ENCODE measurements at regions not wholly inside any gene's neighbourhood (a gene's known extent, or its start where the extent isn't known, plus 50 kb on each side); places are given as distances from the start of the nearest gene placed in this dataset.
"Not testable (repeated sequence)": the region's sequence is repeated elsewhere in the genome, so short reads cannot be mapped to it uniquely, and the experiment has no call there.

GRCh38 chr14:65846196-65846868, 433.8 kb downstream of the FUT8 start:
- TF ChIP-seq CSDC2 (CRISPR knock-in tag; IDR thresholded peaks at IDR 0.05) (no peak), SNAI2 (CRISPR knock-in tag; IDR thresholded peaks at IDR 0.05) (no peak), PPARA (CRISPR knock-in tag; IDR thresholded peaks at IDR 0.05; ENCODE audit: borderline replicate concordance) (no peak), ARNTL (CRISPR knock-in tag; IDR thresholded peaks at IDR 0.05; ENCODE audit: borderline replicate concordance, low read depth) (no peak), ISL1 (CRISPR knock-in tag; IDR thresholded peaks at IDR 0.05) (no peak), ESRRG (CRISPR knock-in tag; IDR thresholded peaks at IDR 0.05) (no peak), ZNF70 (CRISPR knock-in tag; IDR thresholded peaks at IDR 0.05) (no peak), TOX (CRISPR knock-in tag; IDR thresholded peaks at IDR 0.05; ENCODE audit: borderline replicate concordance) (no peak), ZNF8 (CRISPR knock-in tag; IDR thresholded peaks at IDR 0.05) (no peak), CSRNP3 (CRISPR knock-in tag; IDR thresholded peaks at IDR 0.05) (no peak), RARB (CRISPR knock-in tag; IDR thresholded peaks at IDR 0.05) (no peak), ZFP3 (CRISPR knock-in tag; IDR thresholded peaks at IDR 0.05) (no peak)
- TF ChIP-seq, protein P1, sequence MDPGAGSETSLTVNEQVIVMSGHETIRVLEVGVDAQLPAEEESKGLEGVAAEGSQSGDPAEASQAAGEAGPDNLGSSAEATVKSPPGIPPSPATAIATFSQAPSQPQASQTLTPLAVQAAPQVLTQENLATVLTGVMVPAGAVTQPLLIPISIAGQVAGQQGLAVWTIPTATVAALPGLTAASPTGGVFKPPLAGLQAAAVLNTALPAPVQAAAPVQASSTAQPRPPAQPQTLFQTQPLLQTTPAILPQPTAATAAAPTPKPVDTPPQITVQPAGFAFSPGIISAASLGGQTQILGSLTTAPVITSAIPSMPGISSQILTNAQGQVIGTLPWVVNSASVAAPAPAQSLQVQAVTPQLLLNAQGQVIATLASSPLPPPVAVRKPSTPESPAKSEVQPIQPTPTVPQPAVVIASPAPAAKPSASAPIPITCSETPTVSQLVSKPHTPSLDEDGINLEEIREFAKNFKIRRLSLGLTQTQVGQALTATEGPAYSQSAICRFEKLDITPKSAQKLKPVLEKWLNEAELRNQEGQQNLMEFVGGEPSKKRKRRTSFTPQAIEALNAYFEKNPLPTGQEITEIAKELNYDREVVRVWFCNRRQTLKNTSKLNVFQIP (CRISPR knock-in tag; IDR thresholded peaks at IDR 0.05; ENCODE audit: borderline replicate concordance, low read depth): no peak
- TF ChIP-seq, protein P2, sequence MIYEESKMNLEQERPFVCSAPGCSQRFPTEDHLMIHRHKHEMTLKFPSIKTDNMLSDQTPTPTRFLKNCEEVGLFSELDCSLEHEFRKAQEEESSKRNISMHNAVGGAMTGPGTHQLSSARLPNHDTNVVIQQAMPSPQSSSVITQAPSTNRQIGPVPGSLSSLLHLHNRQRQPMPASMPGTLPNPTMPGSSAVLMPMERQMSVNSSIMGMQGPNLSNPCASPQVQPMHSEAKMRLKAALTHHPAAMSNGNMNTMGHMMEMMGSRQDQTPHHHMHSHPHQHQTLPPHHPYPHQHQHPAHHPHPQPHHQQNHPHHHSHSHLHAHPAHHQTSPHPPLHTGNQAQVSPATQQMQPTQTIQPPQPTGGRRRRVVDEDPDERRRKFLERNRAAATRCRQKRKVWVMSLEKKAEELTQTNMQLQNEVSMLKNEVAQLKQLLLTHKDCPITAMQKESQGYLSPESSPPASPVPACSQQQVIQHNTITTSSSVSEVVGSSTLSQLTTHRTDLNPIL (CRISPR knock-in tag; IDR thresholded peaks at IDR 0.05; ENCODE audit: low read depth): no peak
- TF ChIP-seq, protein P3, sequence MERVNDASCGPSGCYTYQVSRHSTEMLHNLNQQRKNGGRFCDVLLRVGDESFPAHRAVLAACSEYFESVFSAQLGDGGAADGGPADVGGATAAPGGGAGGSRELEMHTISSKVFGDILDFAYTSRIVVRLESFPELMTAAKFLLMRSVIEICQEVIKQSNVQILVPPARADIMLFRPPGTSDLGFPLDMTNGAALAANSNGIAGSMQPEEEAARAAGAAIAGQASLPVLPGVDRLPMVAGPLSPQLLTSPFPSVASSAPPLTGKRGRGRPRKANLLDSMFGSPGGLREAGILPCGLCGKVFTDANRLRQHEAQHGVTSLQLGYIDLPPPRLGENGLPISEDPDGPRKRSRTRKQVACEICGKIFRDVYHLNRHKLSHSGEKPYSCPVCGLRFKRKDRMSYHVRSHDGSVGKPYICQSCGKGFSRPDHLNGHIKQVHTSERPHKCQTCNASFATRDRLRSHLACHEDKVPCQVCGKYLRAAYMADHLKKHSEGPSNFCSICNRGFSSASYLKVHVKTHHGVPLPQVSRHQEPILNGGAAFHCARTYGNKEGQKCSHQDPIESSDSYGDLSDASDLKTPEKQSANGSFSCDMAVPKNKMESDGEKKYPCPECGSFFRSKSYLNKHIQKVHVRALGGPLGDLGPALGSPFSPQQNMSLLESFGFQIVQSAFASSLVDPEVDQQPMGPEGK (CRISPR knock-in tag; IDR thresholded peaks at IDR 0.05; ENCODE audit: borderline replicate concordance): no peak
- no peak for ATAC-seq

GRCh38 chr14:65847075-65847847, 434.7 kb downstream of the FUT8 start:
- ATAC-seq: no peak
- TF ChIP-seq, protein P3 (CRISPR knock-in tag; IDR thresholded peaks at IDR 0.05; ENCODE audit: borderline replicate concordance): no peak
- TF ChIP-seq RARB (CRISPR knock-in tag; IDR thresholded peaks at IDR 0.05) (no peak), OSR1 (CRISPR knock-in tag; IDR thresholded peaks at IDR 0.05) (no peak), ZNF565 (CRISPR knock-in tag; conservative IDR thresholded peaks at IDR 0.05; ENCODE audit: low read depth) (no peak), ESRRG (CRISPR knock-in tag; IDR thresholded peaks at IDR 0.05) (no peak), ZFP30 (CRISPR knock-in tag; IDR thresholded peaks at IDR 0.05) (no peak), CSRNP3 (CRISPR knock-in tag; IDR thresholded peaks at IDR 0.05) (no peak)

GRCh38 chr14:65847931-65848330, 435.4 kb downstream of the FUT8 start:
- ATAC-seq: not testable (repeated sequence)

Data from SK-N-SH treated with all-trans-retinoic acid at 6 μM for 48 hours (cell line).